ENCODE measurements at regions not wholly inside any gene's neighbourhood (a gene's known extent, or its start where the extent isn't known, plus 50 kb on each side); places are given as distances from the start of the nearest gene placed in this dataset.
A peak's percentile ranks its signal among the peaks of the same experiment; 100 is the strongest.

GRCh38 chr3:64890466-64890865 is 202.7 kb upstream of the ADAMTS9 start:
- peaks cover 37 to 50% of the 10 kb centered on the region in 2 experiments for H3K4me1 ChIP-seq (ENCODE audit: control insufficient read depth in 1 of 2, insufficient read depth in 1 of 2, low read depth in 1 of 2, low read length in 1 of 2)
- H3K27me3 ChIP-seq, result no peaks in the 10 kb centered on the region
- no peaks in the 10 kb centered on the region for H3K36me3 ChIP-seq
- H3K9me3 ChIP-seq, result no peaks in the 10 kb centered on the region
- TF ChIP-seq, protein P1, sequence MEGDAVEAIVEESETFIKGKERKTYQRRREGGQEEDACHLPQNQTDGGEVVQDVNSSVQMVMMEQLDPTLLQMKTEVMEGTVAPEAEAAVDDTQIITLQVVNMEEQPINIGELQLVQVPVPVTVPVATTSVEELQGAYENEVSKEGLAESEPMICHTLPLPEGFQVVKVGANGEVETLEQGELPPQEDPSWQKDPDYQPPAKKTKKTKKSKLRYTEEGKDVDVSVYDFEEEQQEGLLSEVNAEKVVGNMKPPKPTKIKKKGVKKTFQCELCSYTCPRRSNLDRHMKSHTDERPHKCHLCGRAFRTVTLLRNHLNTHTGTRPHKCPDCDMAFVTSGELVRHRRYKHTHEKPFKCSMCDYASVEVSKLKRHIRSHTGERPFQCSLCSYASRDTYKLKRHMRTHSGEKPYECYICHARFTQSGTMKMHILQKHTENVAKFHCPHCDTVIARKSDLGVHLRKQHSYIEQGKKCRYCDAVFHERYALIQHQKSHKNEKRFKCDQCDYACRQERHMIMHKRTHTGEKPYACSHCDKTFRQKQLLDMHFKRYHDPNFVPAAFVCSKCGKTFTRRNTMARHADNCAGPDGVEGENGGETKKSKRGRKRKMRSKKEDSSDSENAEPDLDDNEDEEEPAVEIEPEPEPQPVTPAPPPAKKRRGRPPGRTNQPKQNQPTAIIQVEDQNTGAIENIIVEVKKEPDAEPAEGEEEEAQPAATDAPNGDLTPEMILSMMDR (IDR thresholded peaks at IDR 0.05), result no peak
- no peak overlapping the region for H3K27ac ChIP-seq
- no peak overlapping the region for H3K4me3 ChIP-seq (ENCODE audit: low read depth in 1 of 2, low read length in 1 of 2)

GRCh38 chr3:64890006-64890405 is 202.2 kb upstream of the ADAMTS9 start:
- peaks cover 37 to 49% of the 10 kb centered on the region in 2 experiments for H3K4me1 ChIP-seq (ENCODE audit: control insufficient read depth in 1 of 2, insufficient read depth in 1 of 2, low read depth in 1 of 2, low read length in 1 of 2)
- H3K36me3 ChIP-seq, result no peaks in the 10 kb centered on the region
- no peaks in the 10 kb centered on the region for H3K27me3 ChIP-seq
- H3K9me3 ChIP-seq, result no peaks in the 10 kb centered on the region
- TF ChIP-seq, protein P1 (IDR thresholded peaks at IDR 0.05), result no peak
- H3K4me3 ChIP-seq (ENCODE audit: low read depth in 1 of 2, low read length in 1 of 2), result no peak overlapping the region
- peak overlapping the region; percentile 29 for H3K27ac ChIP-seq

DNA sequence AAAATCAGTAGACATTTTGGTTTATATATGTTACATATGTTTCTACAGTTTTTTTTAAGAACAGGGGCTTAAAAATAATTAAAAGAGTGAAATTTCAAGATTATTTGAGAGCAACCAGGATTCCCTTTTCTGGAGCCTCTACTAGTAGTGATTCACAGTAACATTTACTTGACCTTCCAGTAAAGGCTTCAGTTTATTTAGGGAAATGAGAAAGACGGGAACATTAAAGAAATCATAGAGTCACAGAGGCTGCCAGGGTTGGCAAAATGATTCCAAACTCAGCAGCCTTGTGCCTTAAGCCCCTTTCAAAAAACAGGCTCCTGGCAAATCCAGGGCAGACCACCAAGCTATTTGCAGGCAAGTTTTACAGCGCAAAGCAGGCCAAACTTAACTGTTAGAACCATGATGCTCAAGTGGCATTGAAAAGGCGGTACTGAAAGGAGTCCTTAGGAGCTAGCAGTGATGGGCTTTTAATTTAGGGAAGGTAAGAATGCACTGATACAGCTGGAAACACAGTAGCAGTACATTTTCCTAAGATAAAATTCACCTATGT is 201.1 kb upstream of the ADAMTS9 start:
- peaks cover 29 to 38% of the 10 kb centered on the region in 2 experiments for H3K4me1 ChIP-seq (ENCODE audit: control insufficient read depth in 1 of 2, insufficient read depth in 1 of 2, low read depth in 1 of 2, low read length in 1 of 2)
- H3K9me3 ChIP-seq, result no peaks in the 10 kb centered on the region
- TF ChIP-seq, protein P1 (IDR thresholded peaks at IDR 0.05), result no peak
- no peak overlapping the region for H3K4me3 ChIP-seq (ENCODE audit: low read depth in 1 of 2, low read length in 1 of 2)
- H3K36me3 ChIP-seq, result no peaks in the 10 kb centered on the region
- no peaks in the 10 kb centered on the region for H3K27me3 ChIP-seq
- H3K27ac ChIP-seq, result peak overlapping the region; percentile 59

DNA sequence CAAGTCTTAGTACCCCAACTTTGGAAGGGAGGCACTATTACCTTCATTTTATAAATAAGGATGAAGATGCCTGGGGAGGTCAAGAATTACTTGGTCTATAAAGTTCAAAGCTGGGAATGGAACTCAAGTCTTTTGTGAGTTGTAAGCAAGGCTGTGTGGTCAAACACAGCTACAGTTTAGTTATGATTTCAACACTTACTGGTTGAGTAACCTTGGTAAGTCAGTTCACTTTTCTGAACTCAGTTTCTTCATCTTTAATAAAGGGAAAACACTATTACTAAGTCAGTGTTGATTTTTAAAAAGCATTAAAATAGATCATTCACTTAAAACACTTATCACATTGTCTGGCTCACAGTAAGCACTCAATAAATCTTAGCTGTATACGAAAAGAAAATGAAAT is 200.4 kb upstream of the ADAMTS9 start:
- peaks cover 28 to 33% of the 10 kb centered on the region in 2 experiments for H3K4me1 ChIP-seq (ENCODE audit: control insufficient read depth in 1 of 2, insufficient read depth in 1 of 2, low read depth in 1 of 2, low read length in 1 of 2)

DNA sequence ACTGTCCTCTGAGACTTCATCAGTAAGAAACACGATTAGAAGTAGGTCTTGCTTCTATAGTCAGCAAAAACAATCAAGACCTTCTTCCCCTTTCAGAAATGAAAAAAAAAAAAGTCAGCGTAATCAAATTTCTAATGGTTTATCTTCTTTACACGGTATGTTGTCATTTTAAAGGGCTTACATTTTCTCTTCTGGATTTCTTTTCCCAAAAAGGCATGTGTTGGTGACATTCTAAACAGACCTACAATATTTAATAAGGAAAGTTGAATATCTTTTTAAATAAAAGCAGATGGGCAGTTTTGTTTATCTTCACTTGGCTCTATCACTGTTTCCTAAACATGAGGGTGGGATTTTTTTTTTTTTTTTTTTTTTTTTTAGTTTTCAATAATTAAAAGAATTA is 197.3 kb upstream of the ADAMTS9 start:
- Histone ChIP-seq H3K27me3 (no peaks in the 10 kb centered on the region), H3K9me3 (no peaks in the 10 kb centered on the region), H3K4me3 (ENCODE audit: low read depth in 1 of 2, low read length in 1 of 2) (no peak overlapping the region), H3K36me3 (no peaks in the 10 kb centered on the region), H3K27ac (no peak overlapping the region), H3K4me1 (ENCODE audit: control insufficient read depth in 1 of 2, insufficient read depth in 1 of 2, low read depth in 1 of 2, low read length in 1 of 2) (peaks cover 28% of the 10 kb centered on the region in 2 experiments)
- TF ChIP-seq, protein P1 (IDR thresholded peaks at IDR 0.05), result no peak

More for the DNA sequence above, 200.4 kb upstream of the ADAMTS9 start:
- H3K4me3 ChIP-seq (ENCODE audit: low read depth in 1 of 2, low read length in 1 of 2), result no peak overlapping the region
- H3K27me3 ChIP-seq, result no peaks in the 10 kb centered on the region
- no peaks in the 10 kb centered on the region for H3K36me3 ChIP-seq
- H3K9me3 ChIP-seq, result no peaks in the 10 kb centered on the region
- TF ChIP-seq, protein P1 (IDR thresholded peaks at IDR 0.05), result no peak
- peak overlapping the region; percentile 59 for H3K27ac ChIP-seq

All from neutrophil (primary cell).